ENCODE measurements at regions not wholly inside any gene's neighbourhood (a gene's known extent, or its start where the extent isn't known, plus 50 kb on each side); places are given as distances from the start of the nearest gene placed in this dataset.

- H3K27me3 Mint-ChIP-seq (ENCODE audit: unreplicated experiment), result peaks cover 3% of the 10 kb centered on the region
- H3K4me3 Mint-ChIP-seq (ENCODE audit: unreplicated experiment), result no peak overlapping the region
- H3K36me3 Mint-ChIP-seq (ENCODE audit: unreplicated experiment), result peaks cover 17% of the 10 kb centered on the region
- H3K9me3 Mint-ChIP-seq (ENCODE audit: unreplicated experiment), result peaks cover 3% of the 10 kb centered on the region
- no peak for DNase-seq
- no peak for TF ChIP-seq CTCF (IDR thresholded peaks at IDR 0.05; ENCODE audit: partially characterized antibody, unreplicated experiment)
- H3K27ac Mint-ChIP-seq (ENCODE audit: unreplicated experiment), result no peak overlapping the region
- H3K4me1 Mint-ChIP-seq (ENCODE audit: low read depth, unreplicated experiment), result peaks cover 11% of the 10 kb centered on the region
These were observed 558.4 kb downstream of the TYW1 start for GRCh38 chr7:67554986-67555385.

GRCh38 chr7:67564959-67565358 lies 568.3 kb downstream of the TYW1 start:
- no peak for TF ChIP-seq CTCF (IDR thresholded peaks at IDR 0.05; ENCODE audit: partially characterized antibody, unreplicated experiment)
- peaks cover 9% of the 10 kb centered on the region for H3K36me3 Mint-ChIP-seq (ENCODE audit: unreplicated experiment)
- no peak overlapping the region for H3K4me3 Mint-ChIP-seq (ENCODE audit: unreplicated experiment)
- no peak for DNase-seq
- H3K4me1 Mint-ChIP-seq (ENCODE audit: low read depth, unreplicated experiment), result peaks cover 4% of the 10 kb centered on the region
- H3K9me3 Mint-ChIP-seq (ENCODE audit: unreplicated experiment), result peaks cover 2% of the 10 kb centered on the region
- H3K27ac Mint-ChIP-seq (ENCODE audit: unreplicated experiment), result no peak overlapping the region
- peaks cover 5% of the 10 kb centered on the region for H3K27me3 Mint-ChIP-seq (ENCODE audit: unreplicated experiment)

GRCh38 chr7:67566101-67566500 lies 569.5 kb downstream of the TYW1 start:
- peaks cover 6% of the 10 kb centered on the region for H3K36me3 Mint-ChIP-seq (ENCODE audit: unreplicated experiment)
- peaks cover 5% of the 10 kb centered on the region for H3K27me3 Mint-ChIP-seq (ENCODE audit: unreplicated experiment)
- no peak overlapping the region for H3K27ac Mint-ChIP-seq (ENCODE audit: unreplicated experiment)
- peaks cover 6% of the 10 kb centered on the region for H3K4me1 Mint-ChIP-seq (ENCODE audit: low read depth, unreplicated experiment)
- no peak for DNase-seq
- no peak overlapping the region for H3K4me3 Mint-ChIP-seq (ENCODE audit: unreplicated experiment)
- TF ChIP-seq CTCF (IDR thresholded peaks at IDR 0.05; ENCODE audit: partially characterized antibody, unreplicated experiment), result no peak
- no peaks in the 10 kb centered on the region for H3K9me3 Mint-ChIP-seq (ENCODE audit: unreplicated experiment)

- H3K36me3 Mint-ChIP-seq (ENCODE audit: unreplicated experiment), result peaks cover 6% of the 10 kb centered on the region
- peaks cover 2% of the 10 kb centered on the region for H3K4me1 Mint-ChIP-seq (ENCODE audit: low read depth, unreplicated experiment)
- no peak overlapping the region for H3K27ac Mint-ChIP-seq (ENCODE audit: unreplicated experiment)
- no peaks in the 10 kb centered on the region for H3K9me3 Mint-ChIP-seq (ENCODE audit: unreplicated experiment)
- H3K27me3 Mint-ChIP-seq (ENCODE audit: unreplicated experiment), result peaks cover 5% of the 10 kb centered on the region
- no peak for TF ChIP-seq CTCF (IDR thresholded peaks at IDR 0.05; ENCODE audit: partially characterized antibody, unreplicated experiment)
- no peak overlapping the region for H3K4me3 Mint-ChIP-seq (ENCODE audit: unreplicated experiment)
- DNase-seq, result no peak
These were observed 574.5 kb downstream of the TYW1 start for GRCh38 chr7:67571026-67571545.

GRCh38 chr7:67573639-67574038 lies 577.0 kb downstream of the TYW1 start:
- Mint-ChIP-seq H3K9me3 (ENCODE audit: unreplicated experiment) (no peaks in the 10 kb centered on the region), H3K4me3 (ENCODE audit: unreplicated experiment) (no peak overlapping the region), H3K36me3 (ENCODE audit: unreplicated experiment) (peaks cover 9% of the 10 kb centered on the region), H3K4me1 (ENCODE audit: low read depth, unreplicated experiment) (peaks cover 2% of the 10 kb centered on the region), H3K27ac (ENCODE audit: unreplicated experiment) (no peak overlapping the region), H3K27me3 (ENCODE audit: unreplicated experiment) (peaks cover 3% of the 10 kb centered on the region)
- TF ChIP-seq CTCF (IDR thresholded peaks at IDR 0.05; ENCODE audit: partially characterized antibody, unreplicated experiment), result no peak
- no peak for DNase-seq
